ENCODE measurements at regions not wholly inside any gene's neighbourhood (a gene's known extent, or its start where the extent isn't known, plus 50 kb on each side); places are given as distances from the start of the nearest gene placed in this dataset.

- no peaks in the 10 kb centered on the region for H3K27me3 ChIP-seq
- no peaks in the 10 kb centered on the region for H3K36me3 ChIP-seq
- H3K4me1 ChIP-seq = peaks cover 25% of the 10 kb centered on the region
- H3K9me3 ChIP-seq = no peaks in the 10 kb centered on the region
- peak; percentile 59 for DNase-seq
- no peak for TF ChIP-seq CTCF (IDR thresholded peaks at IDR 0.05; ENCODE audit: low read depth, low read length)
- H3K4me3 ChIP-seq (ENCODE audit: low read depth, low read length) = peak overlapping the region; percentile 87
These were observed 184.8 kb upstream of the ZFHX3 start for GRCh38 chr16:73232555-73233328.

- no peaks in the 10 kb centered on the region for H3K27me3 ChIP-seq
These were observed 184.1 kb upstream of the ZFHX3 start for GRCh38 chr16:73231944-73232554.

GRCh38 chr16:73231379-73231778 lies 183.5 kb upstream of the ZFHX3 start:
- H3K9me3 ChIP-seq = no peaks in the 10 kb centered on the region
- no peaks in the 10 kb centered on the region for H3K27me3 ChIP-seq
- H3K36me3 ChIP-seq = no peaks in the 10 kb centered on the region
- H3K4me1 ChIP-seq = peaks cover 25% of the 10 kb centered on the region
- TF ChIP-seq CTCF (IDR thresholded peaks at IDR 0.05; ENCODE audit: low read depth, low read length) = no peak
- DNase-seq = no peak
- H3K4me3 ChIP-seq (ENCODE audit: low read depth, low read length) = peak overlapping the region; percentile 87

More at GRCh38 chr16:73231944-73232554, 184.1 kb upstream of the ZFHX3 start:
- no peak for TF ChIP-seq CTCF (IDR thresholded peaks at IDR 0.05; ENCODE audit: low read depth, low read length)
- Histone ChIP-seq H3K9me3 (no peaks in the 10 kb centered on the region), H3K36me3 (no peaks in the 10 kb centered on the region), H3K4me1 (peaks cover 25% of the 10 kb centered on the region), H3K4me3 (ENCODE audit: low read depth, low read length) (peak overlapping the region; percentile 87)
- DNase-seq = peak; percentile 46

GRCh38 chr16:73230651-73231050 lies 182.7 kb upstream of the ZFHX3 start:
- no peaks in the 10 kb centered on the region for H3K27me3 ChIP-seq
- H3K36me3 ChIP-seq = no peaks in the 10 kb centered on the region
- H3K9me3 ChIP-seq = no peaks in the 10 kb centered on the region
- peak overlapping the region; percentile 87 for H3K4me3 ChIP-seq (ENCODE audit: low read depth, low read length)
- H3K4me1 ChIP-seq = peaks cover 25% of the 10 kb centered on the region
- DNase-seq = peak; percentile 71
- no peak for TF ChIP-seq CTCF (IDR thresholded peaks at IDR 0.05; ENCODE audit: low read depth, low read length)

GRCh38 chr16:73228649-73229048 lies 180.7 kb upstream of the ZFHX3 start:
- no peak overlapping the region for H3K4me3 ChIP-seq (ENCODE audit: low read depth, low read length)
- no peaks in the 10 kb centered on the region for H3K9me3 ChIP-seq
- no peak for TF ChIP-seq CTCF (IDR thresholded peaks at IDR 0.05; ENCODE audit: low read depth, low read length)
- DNase-seq = no peak
- H3K36me3 ChIP-seq = no peaks in the 10 kb centered on the region
- peaks cover 25% of the 10 kb centered on the region for H3K4me1 ChIP-seq
- H3K27me3 ChIP-seq = no peaks in the 10 kb centered on the region

GRCh38 chr16:73226675-73227074 lies 178.7 kb upstream of the ZFHX3 start:
- no peak for TF ChIP-seq CTCF (IDR thresholded peaks at IDR 0.05; ENCODE audit: low read depth, low read length)
- no peaks in the 10 kb centered on the region for H3K27me3 ChIP-seq
- H3K36me3 ChIP-seq = no peaks in the 10 kb centered on the region
- H3K4me3 ChIP-seq (ENCODE audit: low read depth, low read length) = no peak overlapping the region
- no peaks in the 10 kb centered on the region for H3K9me3 ChIP-seq
- DNase-seq = no peak
- H3K4me1 ChIP-seq = peaks cover 21% of the 10 kb centered on the region
